ENCODE measurements at regions not wholly inside any gene's neighbourhood (a gene's known extent, or its start where the extent isn't known, plus 50 kb on each side); places are given as distances from the start of the nearest gene placed in this dataset.

- no peak for DNase-seq (ENCODE audit: low read depth)
These were observed 86.8 kb upstream of the STARD13 start for GRCh38 chr13:33372251-33372919.

DNA sequence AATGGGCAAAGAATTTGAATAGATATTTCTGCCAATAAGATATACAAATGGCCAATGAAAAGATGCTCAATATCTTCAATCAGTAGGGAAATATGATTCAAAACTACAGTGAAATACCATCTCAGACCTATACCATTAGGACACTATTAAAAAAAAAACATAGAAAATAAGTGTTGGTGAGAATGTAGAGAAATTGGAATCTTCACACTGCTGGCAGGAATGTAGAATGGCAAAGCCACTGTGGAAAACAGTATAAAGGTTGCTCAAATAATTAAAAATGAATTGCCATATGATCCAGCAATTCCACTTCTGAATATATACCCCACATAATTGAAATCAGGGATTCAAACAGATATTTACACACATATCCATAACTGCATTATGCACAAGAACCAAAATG is 88.1 kb upstream of the STARD13 start:
- no peak for DNase-seq (ENCODE audit: low read depth)

DNA sequence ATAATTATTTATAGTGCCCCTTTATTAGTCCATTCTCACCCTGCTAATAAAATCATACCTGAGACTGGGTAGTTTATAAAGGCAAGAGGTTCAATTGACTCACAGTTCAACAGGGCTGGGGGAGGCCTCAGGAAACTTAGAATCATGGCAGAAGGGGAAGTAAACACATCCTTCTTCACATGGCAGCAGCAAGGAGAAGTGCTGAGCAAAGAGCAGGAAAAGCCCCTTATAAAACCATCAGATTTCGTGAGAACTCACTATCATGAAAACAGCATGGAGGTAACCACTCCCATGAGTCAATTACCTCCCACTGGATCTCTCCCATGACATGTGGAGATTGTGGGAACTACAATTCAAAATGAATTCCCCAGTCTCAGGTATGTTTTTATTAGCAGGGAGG is 89.9 kb upstream of the STARD13 start:
- no peak for DNase-seq (ENCODE audit: low read depth)

DNA sequence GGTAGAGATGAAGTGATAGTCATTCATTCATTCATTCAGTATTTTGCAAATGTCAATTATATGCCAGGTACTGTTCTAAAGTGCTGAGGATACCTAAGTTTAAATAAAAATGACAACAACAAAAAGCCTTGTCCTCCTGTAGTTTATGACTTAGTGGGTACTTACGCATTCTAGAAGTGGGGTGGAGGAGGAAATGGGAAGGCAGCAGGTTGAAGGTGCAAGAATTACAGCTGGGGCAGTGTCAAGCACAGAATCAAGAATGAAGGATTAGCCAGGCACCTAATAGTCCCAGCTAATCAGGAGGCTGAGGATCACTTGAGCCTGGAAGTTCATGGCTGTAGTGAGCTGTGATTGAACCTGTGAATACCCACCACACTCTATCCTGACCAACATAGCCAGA is 90.7 kb upstream of the STARD13 start:
- DNase-seq (ENCODE audit: low read depth): no peak

GRCh38 chr13:33377411-33377810 is 91.9 kb upstream of the STARD13 start:
- no peak for DNase-seq (ENCODE audit: low read depth)

GRCh38 chr13:33377825-33378224 is 92.3 kb upstream of the STARD13 start:
- no peak for DNase-seq (ENCODE audit: low read depth)

- DNase-seq (ENCODE audit: low read depth): no peak
These were observed 94.1 kb upstream of the STARD13 start for GRCh38 chr13:33379608-33380007.

- DNase-seq (ENCODE audit: low read depth): no peak
These were observed 95.0 kb upstream of the STARD13 start for GRCh38 chr13:33380487-33381079.

DNA sequence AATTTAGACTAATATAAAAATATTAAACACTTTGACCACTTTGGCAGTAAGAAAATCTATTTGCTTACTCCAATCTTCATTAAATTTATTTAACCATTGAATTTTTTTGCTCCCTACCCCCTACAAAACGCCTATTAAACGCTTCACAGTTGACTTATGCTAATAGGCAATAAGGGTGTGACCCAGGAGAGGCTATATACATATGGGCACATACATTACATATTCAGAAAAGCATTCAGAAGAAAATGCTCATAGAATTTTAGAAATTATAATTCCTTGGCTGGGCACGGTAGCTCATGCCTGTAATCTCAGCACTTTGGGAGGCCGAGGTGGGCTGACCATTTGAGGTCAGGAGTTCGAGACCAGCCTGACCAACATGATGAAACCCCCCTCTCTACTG is 95.6 kb upstream of the STARD13 start:
- DNase-seq (ENCODE audit: low read depth): no peak

DNA sequence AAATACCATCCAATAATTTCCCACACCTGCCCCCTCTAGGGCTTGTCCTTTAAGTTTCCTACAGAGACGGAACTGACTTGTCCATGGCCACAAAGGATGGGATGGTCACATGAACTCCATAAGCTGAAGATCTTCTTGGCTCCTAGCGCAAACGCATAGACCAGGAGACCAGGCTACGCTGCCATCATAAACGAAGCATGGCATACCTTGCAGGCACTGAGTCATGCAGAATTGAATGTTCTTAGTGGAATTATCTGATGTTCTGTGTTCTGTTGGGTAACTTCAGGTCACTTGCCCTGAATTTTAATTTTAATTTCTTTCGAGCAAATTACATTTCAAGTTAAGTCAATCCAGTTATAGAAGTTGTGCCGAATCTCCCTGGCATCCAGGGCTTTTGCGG is 96.4 kb upstream of the STARD13 start:
- no peak for DNase-seq (ENCODE audit: low read depth)

- no peak for DNase-seq (ENCODE audit: low read depth)
These were observed 98.4 kb upstream of the STARD13 start for GRCh38 chr13:33383724-33384577.

GRCh38 chr13:33388286-33388998 is 102.9 kb upstream of the STARD13 start:
- DNase-seq (ENCODE audit: low read depth): no peak

DNA sequence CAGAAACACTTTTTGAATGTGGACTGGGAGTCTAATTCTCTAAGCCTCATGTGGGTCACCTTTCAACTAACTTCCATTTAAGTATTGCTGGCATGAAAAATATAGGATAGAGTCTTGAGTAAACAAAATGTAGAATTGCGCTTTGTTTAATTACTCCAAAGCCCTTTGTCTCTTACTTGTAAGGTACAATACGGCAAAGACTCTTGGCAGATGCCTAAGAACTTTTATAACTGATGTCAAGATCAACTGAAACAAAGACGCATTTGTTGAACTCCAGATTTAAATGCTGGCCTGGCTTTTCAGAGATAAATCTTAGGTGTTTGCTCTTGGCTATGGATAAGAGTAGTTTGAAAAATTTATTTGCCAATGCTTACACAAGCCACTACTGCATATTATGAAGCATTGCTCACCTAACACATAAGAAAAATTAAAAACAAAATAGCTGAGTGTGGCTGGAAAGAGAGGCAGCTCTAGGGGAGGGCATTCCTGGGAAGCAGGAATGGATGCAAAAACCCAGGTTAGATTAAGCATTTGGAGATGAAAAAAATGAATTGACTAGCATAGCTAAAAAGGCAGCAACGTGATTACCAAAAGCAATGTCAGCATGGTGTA is 107.3 kb upstream of the STARD13 start:
- no peak for DNase-seq (ENCODE audit: low read depth)

DNA sequence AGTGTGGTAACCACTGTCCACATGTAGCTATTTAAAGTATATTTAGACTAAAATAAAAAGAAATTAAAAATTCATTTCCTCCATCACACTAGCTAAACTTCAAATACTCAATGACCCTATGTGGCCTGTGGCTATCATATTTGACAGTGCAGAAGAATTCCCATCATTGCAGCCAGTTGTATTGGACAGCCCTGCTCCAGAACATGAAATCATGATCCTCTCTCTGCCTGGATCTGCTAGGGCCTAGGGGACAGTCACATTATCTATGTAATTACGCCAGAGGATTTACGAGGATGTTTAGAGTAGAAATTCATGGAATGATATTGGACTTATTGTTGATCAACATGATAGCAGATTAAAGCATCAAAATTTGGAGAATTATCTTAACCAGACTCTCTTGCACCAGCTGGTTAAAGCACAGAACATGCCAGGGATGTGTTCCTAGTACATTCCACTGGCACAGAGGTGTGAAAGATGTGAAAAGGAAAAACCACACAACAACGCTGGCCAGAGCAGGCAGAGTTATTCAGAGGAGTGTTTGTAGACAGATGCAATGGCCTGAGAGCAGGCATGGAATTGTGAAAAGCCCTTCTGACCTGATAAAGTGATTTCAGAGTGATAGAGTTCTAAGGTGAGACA is 108.9 kb upstream of the STARD13 start:
- no peak for DNase-seq (ENCODE audit: low read depth)

DNA sequence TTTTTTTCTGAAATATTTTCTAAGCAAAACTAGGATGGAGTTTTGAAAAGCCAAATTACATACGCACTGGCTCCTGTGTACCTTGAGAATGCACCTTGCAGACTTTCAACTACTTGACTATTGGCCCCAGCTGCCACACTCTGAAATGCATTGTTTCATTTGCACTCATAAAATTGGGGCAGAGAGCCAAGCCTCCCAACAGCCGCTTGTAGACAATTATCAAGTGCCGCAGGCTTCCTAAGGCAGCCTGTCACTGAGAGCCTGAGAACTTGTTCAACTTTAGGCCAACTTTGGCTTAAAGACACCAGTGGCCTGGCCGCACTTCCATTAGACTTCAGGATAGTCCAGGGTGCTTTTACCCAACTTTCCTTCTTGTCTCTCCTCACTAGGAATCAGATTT is 115.7 kb upstream of the STARD13 start:
- no peak for DNase-seq (ENCODE audit: low read depth)

DNA sequence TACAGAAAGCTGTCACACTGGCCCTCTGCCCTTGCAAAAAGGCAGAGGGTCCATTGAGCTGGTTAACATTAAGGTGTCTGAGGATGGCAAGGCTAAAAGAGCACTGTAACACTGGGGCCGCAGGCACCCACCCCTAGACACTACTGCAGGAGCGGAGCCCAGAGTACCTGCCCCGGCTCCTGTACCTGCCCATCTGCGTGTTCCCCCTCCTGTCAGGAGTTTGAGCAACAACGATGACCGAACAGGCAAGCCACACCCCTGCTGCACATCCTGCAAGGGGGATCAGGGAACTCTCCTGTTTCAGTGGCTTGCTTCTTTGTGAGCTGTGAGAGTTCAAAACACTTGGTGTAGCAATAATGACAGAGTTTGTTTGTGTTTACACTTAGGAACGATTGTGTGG is 117.4 kb upstream of the STARD13 start:
- no peak for DNase-seq (ENCODE audit: low read depth)

DNA sequence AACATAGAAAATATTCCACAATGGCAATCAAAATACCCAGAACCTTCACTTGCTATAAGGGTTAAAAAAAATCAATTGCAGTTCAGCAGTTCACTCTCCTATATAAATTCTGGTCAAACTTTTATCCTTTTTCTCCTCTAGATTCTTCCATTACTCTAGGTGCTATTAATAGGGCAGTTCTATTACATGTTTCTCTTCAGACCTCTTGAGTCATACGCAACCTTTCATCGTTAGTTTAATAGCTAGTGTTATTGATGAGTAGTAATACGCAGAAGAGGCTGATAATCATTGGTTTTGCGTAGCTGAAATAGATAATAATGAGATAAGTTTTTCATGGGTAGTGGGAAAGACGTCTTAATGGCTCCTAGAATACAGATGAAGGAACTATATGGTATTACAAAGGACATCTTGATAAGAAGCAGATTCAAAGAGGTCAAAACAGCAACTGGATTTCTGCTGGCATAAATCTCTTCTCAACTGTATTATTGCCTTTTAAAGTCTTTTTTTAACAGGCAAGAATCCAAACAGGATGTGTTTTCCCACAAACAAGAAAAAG is 118.3 kb upstream of the STARD13 start:
- no peak for DNase-seq (ENCODE audit: low read depth)

DNA sequence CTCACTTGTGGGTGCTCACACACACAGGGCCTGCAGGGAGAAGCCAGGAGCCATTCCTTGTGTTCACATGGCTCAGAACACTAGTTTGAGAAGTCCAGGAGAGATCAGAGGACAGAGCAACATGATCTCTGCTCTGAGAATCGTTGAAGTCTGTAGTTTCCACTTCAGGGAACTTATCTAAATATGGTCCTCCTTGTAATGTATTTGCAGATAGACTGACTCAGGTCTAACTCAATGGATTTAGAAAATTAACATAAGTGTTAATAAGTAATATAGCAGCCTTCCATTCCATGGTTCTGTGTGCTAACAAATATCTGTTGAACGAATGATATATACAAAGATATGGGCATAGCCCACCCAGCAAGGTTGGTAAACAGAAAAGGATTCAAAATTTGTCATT is 119.8 kb upstream of the STARD13 start:
- no peak for DNase-seq (ENCODE audit: low read depth)

DNA sequence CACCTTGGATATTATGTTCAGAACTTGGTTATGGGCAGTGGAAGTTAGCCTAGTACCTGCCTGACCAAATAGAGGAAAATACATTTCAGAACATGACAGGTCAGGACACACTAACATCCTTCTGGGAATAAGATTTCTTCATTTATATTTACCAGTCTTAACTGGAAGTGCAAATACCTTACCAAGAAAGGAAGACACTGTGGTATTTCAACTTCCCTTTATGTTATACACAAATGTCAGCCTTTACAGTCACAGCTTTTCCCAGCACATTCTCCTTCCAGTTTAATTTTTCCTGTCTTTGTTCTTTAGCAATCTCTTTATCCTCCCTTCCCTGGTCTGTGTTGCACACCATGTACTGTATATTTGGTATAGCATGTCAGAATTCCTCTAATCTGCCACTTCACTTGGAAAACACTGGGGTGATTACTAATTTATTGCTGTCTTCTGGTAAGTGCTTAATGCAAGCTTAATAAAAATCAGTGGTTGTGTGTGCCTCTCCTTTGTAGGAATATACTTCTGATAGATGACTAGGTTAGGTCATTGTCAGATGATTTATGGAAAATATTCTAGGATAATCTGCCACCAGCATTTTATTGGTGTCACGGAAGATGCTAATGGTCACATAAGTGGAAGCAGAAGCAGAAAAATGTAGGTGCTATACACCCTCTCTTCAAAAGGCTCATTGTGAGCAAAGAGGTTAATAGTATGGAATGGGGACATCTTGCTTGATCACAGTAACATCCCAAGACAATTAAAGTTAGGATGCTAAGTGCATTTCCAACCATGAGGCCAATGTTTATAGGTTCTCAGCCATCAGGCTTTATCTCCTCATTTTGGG is 124.3 kb upstream of the STARD13 start:
- DNase-seq (ENCODE audit: low read depth): no peak

GRCh38 chr13:33410619-33411018 is 125.1 kb upstream of the STARD13 start:
- DNase-seq (ENCODE audit: low read depth): no peak

Measured in stimulated activated CD8-positive, alpha-beta memory T cell treated with anti-CD3 and anti-CD28 coated beads, Interleukin-12 subunit alpha, Interleukin-12 subunit beta, amount 100 ng/mL, for 4 hours (primary cell).